Inflammatory macrophage treated with lipopolysaccharide for 1 hour (primary cell): ENCODE measurements at regions not wholly inside any gene's neighbourhood (a gene's known extent, or its start where the extent isn't known, plus 50 kb on each side); places are given as distances from the start of the nearest gene placed in this dataset.
"Not testable (repeated sequence)": the region's sequence is repeated elsewhere in the genome, so short reads cannot be mapped to it uniquely, and the experiment has no call there.

Source experiments
- DNase-seq, 2 donors: peaks; one replicate each; pipeline ENCODE4 v3.0.0-alpha.2; 2020 to 2022

DNA sequence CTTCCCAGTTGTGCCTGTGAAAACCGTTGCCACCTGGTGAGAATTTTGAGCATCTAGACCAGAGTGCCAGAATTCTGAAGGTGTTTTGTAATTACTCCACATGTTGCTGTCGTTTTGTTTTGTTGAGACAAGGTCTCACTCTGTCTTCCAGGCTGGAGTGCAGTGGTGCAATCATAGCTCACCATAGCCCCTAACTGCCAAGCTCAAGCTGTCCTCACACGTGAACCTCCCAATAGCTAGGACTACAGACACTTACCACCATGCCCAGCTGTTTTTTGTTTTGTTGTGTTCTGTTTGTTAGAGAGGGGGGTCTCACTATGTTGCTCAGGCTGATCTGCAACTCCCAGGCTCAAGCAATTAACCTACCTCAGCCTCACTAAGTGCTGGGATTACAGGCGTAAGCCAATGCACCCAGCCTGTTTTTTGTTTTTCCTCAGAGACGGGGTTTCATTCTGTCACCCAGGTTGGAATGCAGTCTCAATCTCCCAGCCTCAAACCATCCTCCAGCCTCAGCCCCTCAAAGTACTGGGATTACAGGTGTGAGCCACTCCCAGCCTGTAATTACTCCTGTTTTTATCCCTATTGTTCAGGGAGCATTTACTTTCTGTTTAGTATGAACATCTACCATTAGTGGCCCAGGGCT is 121.1 kb upstream of the DMRT1 start:
- no peak for DNase-seq

DNA sequence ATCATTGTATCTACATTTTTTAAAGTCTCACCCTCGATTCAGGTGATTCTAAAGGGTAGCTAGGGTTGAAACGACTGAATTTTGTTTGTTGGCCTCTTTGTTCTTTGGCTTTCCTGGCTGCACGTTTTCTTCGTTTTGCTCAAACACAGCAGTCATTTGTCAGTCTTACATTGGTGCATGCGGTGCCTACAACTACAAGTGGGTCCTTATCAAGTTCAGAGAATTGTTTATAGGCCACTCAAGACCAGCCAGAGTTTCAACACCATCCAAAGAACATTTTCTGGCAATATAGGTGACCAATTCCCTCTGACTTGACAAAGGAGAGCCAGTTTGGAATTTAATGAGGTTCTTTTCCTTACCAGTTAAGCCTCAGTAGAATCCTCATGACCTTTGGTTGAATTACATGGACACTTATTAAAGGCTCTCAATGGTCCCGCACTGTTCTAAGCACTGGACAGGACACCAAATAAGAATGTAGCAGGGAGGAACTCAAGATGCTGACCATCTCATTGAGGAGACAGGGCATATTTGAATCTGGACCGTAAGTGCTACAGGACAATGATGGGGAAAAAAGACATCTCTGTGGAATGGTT is 119.0 kb upstream of the DMRT1 start:
- no peak for DNase-seq

DNA sequence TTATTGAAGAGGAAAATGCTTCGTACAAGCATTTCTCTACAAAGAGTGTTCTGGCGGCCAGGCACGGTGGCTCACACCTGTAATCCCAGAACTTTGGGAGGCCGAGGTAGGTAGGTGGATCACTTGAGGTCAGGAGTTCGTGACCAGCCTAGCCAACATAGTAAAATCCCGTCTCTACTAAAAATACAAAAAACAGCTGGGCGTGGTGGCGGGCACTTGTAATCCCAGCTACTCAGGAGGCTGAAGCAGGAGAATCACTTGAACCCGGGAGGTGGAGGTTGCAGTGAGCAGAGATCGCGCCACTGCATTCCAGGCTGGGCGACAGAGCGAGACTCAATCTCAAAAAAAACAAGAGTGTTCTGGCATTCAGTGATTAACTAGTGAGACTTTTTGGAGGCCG is 117.0 kb upstream of the DMRT1 start:
- not testable (repeated sequence) for DNase-seq

DNA sequence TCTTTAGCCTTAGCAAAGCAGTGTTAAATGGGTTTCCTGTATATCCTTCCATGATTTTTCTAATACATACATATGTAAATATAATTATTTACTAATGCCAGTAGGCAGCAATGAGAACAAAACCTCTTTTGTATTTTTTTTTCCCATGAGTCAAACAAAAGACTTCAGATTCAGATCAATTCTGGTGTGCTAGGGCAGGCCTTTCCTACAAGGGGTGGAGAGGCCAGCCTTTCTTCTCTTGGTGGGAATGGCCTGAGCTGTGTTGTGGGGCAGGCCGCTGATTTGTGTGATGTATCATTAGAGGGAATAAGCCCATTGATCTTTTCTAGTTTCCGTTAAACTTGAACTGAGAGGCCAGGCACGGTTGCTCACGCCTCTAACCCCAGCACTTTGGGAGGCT is 115.5 kb upstream of the DMRT1 start:
- DNase-seq: no peak

DNA sequence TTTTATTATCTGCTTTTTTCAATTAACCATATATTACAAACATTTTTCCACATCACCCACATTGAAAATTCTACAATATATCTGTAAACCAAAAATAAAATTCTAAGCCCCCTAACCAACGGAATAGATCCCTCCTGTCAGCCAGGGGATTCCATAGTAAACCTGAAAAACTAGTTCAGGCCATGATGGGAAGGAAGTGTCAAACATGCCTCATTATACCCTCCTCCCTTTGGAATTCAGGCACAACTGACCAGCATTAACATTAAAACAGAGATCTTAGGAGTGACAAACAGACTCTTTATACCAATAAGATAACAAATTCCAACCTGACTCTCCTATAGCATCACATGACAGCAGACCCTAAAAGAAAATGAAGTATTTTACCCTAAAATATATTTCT is 113.7 kb upstream of the DMRT1 start:
- DNase-seq: no peak

DNA sequence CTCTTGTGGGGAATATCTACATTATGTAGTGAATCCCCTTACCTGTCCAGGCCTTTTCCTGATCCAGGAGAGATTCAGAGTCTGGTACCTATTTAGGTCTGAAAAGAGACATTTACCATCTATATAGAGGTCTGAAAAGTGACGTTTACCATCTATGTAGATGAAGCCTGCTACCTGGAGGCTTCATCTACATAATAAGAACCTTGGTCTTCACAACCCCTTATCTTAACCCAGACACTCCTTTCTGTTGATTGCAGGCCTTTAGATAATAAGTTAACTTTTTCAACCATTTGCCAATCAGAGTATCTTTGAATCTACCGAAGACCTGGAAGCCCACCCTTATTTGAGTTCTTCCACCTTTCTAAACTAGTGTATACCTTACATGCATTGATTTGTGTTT is 113.0 kb upstream of the DMRT1 start:
- no peak for DNase-seq

DNA sequence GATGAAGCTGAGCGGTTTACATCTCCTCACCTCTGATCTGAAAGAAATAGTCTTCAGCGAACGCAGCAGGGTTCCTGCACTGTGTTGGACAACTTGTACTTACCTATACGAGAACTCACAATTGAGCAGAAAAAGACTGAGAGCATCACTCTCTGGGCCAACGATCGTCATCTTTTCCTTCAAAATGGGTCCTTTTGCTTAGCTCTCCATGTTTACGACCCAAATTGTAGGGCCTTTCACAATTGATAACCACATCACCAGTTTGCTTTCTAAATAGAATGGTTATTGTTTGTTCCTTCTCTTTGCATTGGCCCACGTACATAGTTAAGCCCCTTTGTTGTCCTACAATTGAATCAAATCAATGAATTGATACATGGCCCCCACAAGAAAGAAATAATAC is 110.0 kb upstream of the DMRT1 start:
- DNase-seq: no peak

DNA sequence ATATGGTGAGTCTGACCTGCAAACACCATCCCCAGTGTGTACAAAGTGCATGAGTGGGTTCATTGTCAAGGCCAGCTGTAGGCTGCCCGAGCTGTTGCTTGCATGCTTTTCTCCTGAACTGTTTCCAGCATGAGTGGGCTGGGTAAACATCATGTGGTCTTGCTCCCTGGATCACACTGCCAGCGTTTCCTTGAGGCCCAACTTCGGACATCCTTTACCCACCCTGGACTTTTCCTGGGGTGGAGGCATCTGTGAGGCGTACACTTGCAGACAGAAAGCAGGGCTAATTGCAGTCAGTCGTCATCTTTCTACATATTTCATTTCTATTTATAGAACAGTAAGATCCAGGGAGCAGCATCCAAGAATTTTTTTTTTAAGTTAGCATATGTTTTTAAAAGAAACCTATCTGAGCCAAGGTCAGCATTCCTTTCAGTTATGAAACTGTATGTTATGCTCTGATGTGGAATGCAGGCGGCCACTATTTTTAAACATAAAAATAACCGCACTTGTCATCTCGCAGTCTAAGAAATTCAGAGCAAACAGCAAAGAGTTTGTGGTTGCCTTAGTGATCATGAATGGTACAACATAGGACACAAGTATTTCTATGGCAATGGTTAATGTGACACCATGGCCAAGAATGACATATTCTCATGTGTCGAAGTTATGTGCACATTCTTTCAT is 106.5 kb upstream of the DMRT1 start:
- no peak for DNase-seq

DNA sequence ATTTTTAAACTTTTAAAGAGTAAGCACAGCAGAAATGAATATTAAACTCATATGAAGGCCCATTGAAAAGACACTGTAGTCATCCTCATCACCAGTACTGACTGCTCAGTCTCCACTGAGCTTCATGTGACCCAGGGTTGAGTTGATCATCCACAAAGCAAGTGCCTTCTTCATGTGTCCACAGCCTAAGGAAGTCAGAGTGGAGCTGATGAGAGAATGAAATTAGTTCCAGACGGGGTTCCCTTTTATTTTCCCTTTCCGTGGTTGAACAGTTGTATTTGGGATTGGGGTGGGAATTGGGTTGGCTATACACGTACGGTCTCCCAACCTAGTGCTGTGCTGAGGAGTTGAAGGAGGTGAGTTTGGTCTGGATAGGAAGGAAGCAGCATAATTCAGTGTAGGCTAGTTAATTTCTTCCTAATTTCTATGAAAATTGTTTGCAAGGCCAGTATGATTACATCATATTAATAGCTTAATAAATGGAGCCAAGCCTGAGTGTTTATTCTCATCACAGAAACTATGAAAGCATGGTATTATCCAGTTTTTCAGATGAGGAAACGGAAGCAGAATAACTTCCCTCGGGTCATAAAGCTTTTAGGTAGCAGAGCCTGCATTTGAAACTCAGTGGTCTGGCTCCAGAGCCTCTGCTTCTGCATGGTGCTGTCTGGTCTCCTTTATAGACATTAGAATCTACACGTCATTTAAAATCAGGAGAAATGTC is 103.9 kb upstream of the DMRT1 start:
- DNase-seq: no peak

DNA sequence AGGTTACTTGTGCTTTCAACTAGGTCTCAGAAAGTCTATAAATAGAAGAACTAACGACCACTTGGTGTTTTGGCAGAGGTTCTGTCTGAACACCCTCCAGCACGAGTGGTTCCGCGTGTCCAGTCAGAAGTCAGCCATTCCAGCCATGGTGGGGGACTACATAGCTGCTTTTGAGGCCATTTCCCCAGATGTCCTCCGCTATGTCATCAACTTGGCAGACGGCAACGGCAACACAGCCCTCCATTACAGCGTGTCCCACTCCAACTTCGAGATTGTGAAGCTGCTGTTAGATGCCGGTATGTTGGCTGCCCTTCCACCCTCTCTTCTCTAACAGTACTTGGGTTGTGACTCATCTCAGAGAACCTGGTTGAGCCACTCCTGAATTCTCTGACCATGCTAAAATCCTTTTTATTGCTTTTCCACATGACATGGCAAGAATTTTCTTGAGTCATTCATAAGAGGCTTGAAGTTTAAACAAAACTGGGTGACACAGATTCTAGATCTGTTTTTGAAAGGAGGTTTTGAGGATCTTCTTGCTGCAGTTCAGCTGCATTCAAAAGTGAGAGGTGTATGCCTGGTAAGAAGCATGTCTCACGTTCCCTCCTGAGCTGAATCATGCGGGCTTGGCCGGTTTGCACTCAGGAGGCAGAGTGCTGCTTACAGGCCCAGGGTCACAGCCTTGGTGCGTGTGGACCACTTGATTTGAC is 103.1 kb upstream of the DMRT1 start:
- DNase-seq: no peak

DNA sequence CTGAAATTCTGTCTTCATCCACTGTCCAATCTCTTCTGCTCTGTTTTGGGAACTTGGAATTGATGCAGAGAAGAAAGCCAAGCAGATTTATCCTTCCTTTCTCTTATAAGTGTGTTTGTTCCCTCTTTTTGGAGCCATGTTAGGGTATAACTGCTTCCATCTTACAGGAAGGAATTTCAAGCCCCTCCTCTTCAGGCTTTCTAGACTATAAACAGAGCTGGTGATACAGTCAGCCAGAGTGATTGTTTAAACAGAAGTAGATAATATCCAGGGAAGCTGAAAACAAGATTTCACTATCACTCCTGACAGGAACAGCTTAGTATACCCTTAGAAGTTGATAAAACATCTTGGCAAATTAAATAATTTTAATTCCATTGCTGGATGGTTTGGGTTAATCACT is 102.1 kb upstream of the DMRT1 start:
- DNase-seq: no peak

DNA sequence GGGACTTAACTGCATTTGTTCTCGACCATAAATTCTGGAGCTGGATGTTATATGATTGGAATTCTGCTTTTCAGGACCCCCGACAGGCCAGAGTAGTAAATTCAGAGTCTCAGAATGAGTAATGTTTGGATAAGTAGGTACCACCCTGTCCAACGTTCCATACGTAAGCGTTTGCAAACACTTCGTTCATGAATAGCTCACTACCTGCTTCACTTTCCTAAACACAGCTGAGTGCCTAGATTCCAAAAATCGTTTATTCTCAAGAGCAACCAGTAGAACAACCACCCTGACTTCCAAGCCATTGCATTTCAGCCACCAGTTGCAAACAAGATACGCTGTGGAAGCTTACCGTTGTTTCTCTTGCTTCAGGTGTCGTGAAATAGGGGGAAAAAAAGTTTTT is 101.3 kb upstream of the DMRT1 start:
- DNase-seq: no peak

DNA sequence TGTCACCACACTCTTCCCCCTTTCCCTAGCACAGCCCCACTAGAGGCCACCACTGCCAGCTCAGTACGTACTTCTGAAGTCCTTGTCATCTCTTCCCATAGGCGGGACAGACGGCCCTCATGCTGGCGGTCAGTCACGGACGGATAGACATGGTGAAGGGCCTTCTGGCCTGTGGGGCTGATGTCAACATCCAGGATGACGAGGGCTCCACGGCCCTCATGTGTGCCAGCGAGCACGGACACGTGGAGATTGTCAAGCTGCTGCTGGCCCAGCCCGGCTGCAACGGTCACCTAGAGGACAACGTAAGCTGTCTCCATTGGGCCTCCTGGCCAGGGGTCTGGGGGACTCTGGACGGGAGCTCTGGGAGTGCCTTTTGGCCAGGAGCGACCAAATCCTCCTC is 99.4 kb upstream of the DMRT1 start:
- no peak for DNase-seq

DNA sequence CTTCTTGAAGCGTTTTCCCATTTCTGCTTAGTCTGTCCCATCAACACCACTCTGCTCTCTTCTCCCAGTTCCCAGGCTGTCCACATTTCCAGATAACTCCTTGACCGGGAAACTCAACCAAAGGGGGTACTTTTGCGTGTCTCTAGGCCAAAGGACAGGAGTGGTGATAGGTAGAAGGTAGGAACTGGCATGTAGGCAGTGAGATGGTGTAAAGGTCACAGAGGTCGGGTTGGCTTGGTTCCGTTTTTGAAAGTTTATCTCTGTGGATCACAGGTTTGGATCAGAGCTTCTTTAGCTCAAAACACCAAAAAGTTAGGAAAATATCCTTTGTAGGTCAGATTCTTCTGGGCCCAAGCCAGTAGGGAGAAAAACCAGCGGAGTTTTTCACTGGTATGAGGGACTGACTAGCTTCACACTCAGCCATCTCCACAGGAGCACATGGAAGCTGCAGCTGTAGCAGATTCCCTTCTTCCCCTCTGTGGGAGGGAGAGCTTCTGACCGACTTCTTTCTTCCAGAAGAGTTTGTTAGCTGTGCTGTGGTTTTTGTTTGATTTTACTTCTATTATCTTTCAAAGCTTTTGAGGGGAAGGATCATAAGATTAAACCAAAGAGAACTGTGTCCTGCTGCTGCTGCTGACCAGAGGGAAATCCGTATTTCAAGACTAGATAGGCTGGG is 98.4 kb upstream of the DMRT1 start:
- DNase-seq: no peak

DNA sequence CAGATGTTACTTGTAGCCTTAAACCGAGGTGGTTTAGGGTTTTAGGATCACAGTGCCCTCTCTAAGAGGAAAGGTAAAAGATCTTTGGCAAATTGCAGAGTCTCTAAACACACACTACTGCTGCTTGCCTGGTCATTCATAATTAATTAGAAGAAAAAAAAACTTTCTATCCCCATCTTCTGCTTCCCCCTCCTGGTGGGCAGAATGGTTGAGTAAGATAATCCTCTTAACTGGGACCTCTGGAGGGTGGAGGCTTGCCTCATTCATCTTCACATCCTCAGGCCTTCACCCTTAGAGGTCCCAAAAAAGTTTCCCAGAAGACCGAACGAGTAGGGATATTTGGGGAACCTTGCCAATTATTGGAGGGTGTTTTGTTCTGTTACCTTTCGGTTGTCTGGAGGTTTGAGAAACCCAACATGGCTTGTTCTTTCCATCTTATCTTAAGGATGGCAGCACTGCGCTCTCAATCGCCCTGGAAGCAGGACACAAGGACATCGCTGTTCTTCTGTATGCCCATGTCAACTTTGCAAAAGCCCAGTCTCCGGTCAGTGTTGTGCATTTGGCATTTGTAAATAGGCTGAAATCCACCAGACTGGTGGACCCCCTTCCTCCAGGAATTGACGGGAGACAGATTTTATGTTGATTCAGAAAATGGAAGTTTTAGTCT is 97.3 kb upstream of the DMRT1 start:
- no peak for DNase-seq

DNA sequence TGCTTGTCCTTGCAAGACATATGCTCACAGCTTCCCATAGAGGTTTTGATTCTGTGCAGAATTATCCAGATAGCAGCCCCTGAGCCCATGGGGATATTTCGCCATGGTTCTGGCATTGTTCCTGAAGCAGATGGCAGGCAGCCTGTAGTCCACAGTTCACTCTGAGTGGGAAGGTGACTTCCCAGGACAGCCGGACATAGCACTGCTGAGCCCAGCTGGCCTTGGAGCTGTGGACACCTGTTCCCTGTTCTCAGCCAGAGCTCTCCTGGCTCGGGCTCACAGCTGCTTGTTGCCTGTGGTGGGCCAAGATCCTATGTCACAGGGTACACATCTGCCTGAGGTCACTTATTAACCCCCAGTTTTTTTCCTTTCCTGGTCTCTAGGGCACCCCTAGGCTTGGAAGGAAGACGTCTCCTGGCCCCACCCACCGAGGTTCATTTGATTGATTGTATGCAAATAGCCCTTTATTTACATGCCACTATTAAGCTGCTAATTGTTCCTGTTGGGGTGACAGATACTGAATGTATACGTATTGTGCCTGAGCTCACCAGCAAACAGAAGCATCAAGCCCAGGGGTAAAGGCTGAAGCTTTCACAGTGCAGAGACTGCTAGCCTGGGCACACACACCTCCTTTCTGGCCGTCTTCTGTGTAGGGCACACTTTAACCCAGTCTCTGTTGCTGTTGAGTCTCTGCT is 96.6 kb upstream of the DMRT1 start:
- no peak for DNase-seq

DNA sequence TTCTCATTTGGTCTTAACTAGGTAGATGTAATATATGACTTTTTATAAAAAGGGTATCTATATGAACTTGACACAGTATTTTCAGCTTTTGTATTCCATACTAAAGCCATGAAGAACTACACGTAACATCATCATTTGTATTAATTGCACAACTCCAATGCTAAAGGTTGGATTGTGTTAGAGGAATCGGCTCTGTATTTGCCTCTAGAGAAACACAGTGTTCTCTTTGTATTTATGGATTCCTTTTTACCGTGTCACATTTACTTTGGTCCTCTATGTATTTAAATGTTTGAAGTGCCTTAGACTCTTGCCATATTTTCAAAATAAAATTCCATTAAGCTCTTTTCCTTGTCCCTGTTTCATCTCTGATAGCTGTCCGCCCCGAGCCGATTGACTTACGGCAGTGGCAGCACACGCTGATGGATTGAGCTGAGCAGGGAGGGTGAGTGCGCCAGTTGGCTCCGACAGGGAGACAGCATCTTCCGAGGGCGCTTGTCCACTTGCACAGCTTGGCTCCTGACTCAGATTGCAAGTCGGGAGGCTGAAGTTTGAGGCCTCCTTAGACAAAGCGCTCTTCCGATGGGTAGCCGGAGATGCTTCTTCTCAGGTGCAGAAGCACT is 95.6 kb upstream of the DMRT1 start:
- no peak for DNase-seq

DNA sequence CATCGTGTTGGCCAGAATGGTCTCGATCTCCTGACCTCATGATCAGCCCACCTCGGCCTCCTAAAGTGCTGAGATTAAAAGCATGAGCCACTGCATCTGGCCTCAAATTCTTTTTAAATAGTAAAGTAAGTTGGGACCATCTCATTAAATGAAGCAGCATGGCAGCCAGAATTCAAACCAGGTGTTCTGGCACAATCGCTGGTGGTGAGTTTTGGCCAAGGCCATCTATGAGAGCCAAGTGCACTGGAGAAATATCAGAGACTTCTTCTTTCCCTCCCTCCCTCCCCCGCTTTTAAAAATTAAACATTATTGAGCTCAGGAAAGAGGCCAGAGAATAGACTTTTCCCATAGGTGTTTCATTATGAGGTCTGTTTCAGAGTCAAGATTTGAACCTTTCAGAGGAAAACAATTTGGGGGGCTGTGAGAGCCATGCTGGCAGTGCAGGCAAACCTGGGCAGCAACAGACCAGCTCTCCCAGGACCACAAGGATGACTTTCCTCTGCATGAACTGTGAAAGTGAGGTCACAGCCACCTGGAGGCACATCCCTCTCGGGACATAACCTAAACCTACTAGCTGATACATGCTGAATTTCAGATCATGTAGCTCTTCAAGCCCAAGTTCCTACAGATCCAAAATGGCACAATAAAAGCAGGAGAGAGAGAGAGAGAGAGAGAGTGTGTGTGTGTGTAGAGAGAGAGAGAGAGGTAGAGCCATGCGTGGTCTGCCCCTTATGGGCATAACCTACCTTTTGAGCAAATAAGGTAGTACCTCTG is 94.6 kb upstream of the DMRT1 start:
- DNase-seq: no peak

DNA sequence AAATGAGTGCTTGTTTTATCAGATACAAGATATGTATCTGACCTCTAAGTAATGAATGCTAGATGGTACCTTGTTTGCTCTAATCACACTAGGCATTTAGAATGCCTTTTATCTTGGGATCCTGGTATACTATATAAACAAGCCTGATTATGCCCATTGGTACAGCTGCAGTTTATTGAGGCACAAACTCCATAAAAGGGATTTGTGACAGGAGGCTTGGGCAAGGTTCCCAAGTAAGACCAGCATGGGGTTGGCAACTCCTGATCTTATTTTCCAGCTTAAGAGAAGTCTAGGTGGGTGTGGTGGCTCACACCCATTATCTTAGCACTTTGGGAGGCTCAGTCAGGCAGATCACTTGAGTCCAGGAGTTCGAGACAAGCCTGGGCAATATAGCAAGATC is 93.9 kb upstream of the DMRT1 start:
- DNase-seq: no peak

DNA sequence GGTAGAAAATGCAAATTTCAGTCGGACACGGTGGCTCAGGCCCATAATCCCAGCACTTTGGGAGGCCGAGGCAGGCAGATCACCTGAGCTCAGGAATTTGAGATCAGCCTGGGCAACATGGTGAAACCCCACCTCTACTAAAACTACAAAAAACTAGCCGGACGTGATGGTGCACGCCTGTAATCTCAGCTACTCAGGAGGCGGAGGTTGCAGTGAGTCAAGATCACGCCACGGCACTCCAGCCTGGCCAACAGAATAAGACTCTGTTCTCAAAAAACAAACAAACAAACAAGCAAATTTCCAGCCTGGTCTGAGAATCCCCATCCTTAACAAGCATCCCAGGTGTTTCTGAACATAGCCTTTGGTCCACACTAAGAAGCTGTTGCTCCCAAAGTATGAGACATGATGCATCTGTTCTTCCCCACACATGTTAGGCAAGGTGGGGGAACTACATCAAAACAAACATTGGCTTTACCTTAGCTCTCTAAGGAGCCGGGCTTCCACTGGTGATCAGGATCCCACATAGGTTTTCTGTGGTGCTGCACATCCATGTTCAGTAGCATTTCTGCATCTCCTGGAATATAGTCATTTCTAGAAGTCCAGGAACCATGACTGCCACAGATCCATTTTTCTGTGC is 92.5 kb upstream of the DMRT1 start:
- no peak for DNase-seq
